ENCODE measurements at regions not wholly inside any gene's neighbourhood (a gene's known extent, or its start where the extent isn't known, plus 50 kb on each side); places are given as distances from the start of the nearest gene placed in this dataset.

- H3K27me3 ChIP-seq (ENCODE audit: insufficient read depth, low read length) = no peaks in the 10 kb centered on the region
- H3K79me2 ChIP-seq (ENCODE audit: insufficient read depth, low read length) = no peaks in the 10 kb centered on the region
- H3K9me3 ChIP-seq (ENCODE audit: control insufficient read depth in 1 of 2, insufficient read depth in 1 of 2, low read depth in 1 of 2, low read length in 2 of 2) = peaks cover 13 to 30% of the 10 kb centered on the region in 2 experiments; a peak in 2 of 4 replicates
- POLR2A ChIA-PET = no interaction called here
- H3K4me3 ChIP-seq (replicated peaks in 1 of 2; ENCODE audit: low read depth in 1 of 2, low read length in 2 of 2) = no peak overlapping the region
- H3K27ac ChIP-seq (ENCODE audit: low read depth, low read length) = no peak overlapping the region
- no peak for TF ChIP-seq ZNF274 (IDR thresholded peaks at IDR 0.05; ENCODE audit: low read depth, low read length)
- TF ChIP-seq CBX3 (IDR thresholded peaks at IDR 0.05; ENCODE audit: low read depth) = no peak
- no peak for TF ChIP-seq EGR1 (IDR thresholded peaks at IDR 0.05; ENCODE audit: low read depth)
- no peak for TF ChIP-seq EZH2 (IDR thresholded peaks at IDR 0.05)
- no peak for TF ChIP-seq CEBPB (IDR thresholded peaks at IDR 0.05; ENCODE audit: low read depth)
- no peaks in the 10 kb centered on the region for H3K4me1 ChIP-seq (ENCODE audit: control insufficient read depth in 1 of 2, insufficient read depth in 2 of 2, low read length in 2 of 2)
- no peak overlapping the region for H3K9ac ChIP-seq (ENCODE audit: low read length)
- CTCF ChIA-PET = no interaction called here
- no peaks in the 10 kb centered on the region for H4K20me1 ChIP-seq (ENCODE audit: insufficient read depth)
- no peak overlapping the region for H2AFZ ChIP-seq (ENCODE audit: low read depth, low read length, poor library complexity, severe bottlenecking)
- no peak overlapping the region for H3K4me2 ChIP-seq (ENCODE audit: low read length)
- ATAC-seq (no peak), DNase-seq (ENCODE audit: low read depth, low spot score) (no peak)
- no peaks in the 10 kb centered on the region for H3K36me3 ChIP-seq (ENCODE audit: control insufficient read depth in 1 of 2, insufficient read depth in 2 of 2, low read length in 2 of 2)
- no peaks in the 10 kb centered on the region for H3K9me2 ChIP-seq (ENCODE audit: insufficient read depth)
- RAD21 ChIA-PET (ENCODE audit: low non-redundant PET in 1 of 2, low total read pairs in 2 of 2, uncharacterized antibody in 2 of 2, unreplicated experiment in 2 of 2) = no interaction called here
- BruUV-seq (replicated peaks) = no TSS peak
- intact Hi-C loops (cut with micrococcal nuclease) = no loop called here
Measured at GRCh38 chr21:22649246-22649645, 1651.0 kb downstream of the NCAM2 start.

- Histone ChIP-seq H4K20me1 (ENCODE audit: insufficient read depth) (no peaks in the 10 kb centered on the region), H2AFZ (ENCODE audit: low read depth, low read length, poor library complexity, severe bottlenecking) (no peak overlapping the region), H3K9ac (ENCODE audit: low read length) (no peak overlapping the region), H3K36me3 (ENCODE audit: control insufficient read depth in 1 of 2, insufficient read depth in 2 of 2, low read length in 2 of 2) (no peaks in the 10 kb centered on the region), H3K4me3 (replicated peaks in 1 of 2; ENCODE audit: low read depth in 1 of 2, low read length in 2 of 2) (no peak overlapping the region), H3K27ac (ENCODE audit: low read depth, low read length) (no peak overlapping the region), H3K27me3 (ENCODE audit: insufficient read depth, low read length) (no peaks in the 10 kb centered on the region), H3K9me3 (ENCODE audit: control insufficient read depth in 1 of 2, insufficient read depth in 1 of 2, low read depth in 1 of 2, low read length in 2 of 2) (peaks cover 13 to 30% of the 10 kb centered on the region in 2 experiments; a peak in 2 of 4 replicates), H3K9me2 (ENCODE audit: insufficient read depth) (no peaks in the 10 kb centered on the region), H3K4me2 (ENCODE audit: low read length) (no peak overlapping the region), H3K4me1 (ENCODE audit: control insufficient read depth in 1 of 2, insufficient read depth in 2 of 2, low read length in 2 of 2) (no peaks in the 10 kb centered on the region), H3K79me2 (ENCODE audit: insufficient read depth, low read length) (no peaks in the 10 kb centered on the region)
- TF ChIP-seq SIN3A (IDR thresholded peaks at IDR 0.05; ENCODE audit: low read depth) (no peak), REST (IDR thresholded peaks at IDR 0.05; ENCODE audit: low read depth) (no peak), EZH2phosphoT487 (IDR thresholded peaks at IDR 0.05; ENCODE audit: borderline replicate concordance) (no peak), POLR2AphosphoS5 (IDR thresholded peaks at IDR 0.05; ENCODE audit: low read depth, low read length) (no peak), YY1 (IDR thresholded peaks at IDR 0.05; ENCODE audit: extremely low read depth, insufficient replicate concordance, low read depth, low read length) (no peak), TCF7L2 (IDR thresholded peaks at IDR 0.05; ENCODE audit: borderline replicate concordance, extremely low read depth, insufficient read depth, insufficient read length) (no peak), ELF1 (IDR thresholded peaks at IDR 0.05; ENCODE audit: borderline replicate concordance, low read depth) (no peak), ZFX (IDR thresholded peaks at IDR 0.05) (no peak), ZNF274 (IDR thresholded peaks at IDR 0.05; ENCODE audit: low read depth, low read length) (no peak), CBX3 (IDR thresholded peaks at IDR 0.05; ENCODE audit: low read depth) (no peak), SP1 (IDR thresholded peaks at IDR 0.05; ENCODE audit: low read depth) (no peak), ZBTB33 (IDR thresholded peaks at IDR 0.05; ENCODE audit: extremely low read depth, insufficient replicate concordance, low read length) (no peak), EGR1 (IDR thresholded peaks at IDR 0.05; ENCODE audit: low read depth) (no peak), RAD21 (IDR thresholded peaks at IDR 0.05; ENCODE audit: low read depth) (no peak), JUND (IDR thresholded peaks at IDR 0.05) (no peak), POLR2A (IDR thresholded peaks at IDR 0.05; ENCODE audit: borderline replicate concordance, extremely low read depth, insufficient read depth, insufficient read length) (no peak)
- ChIA-PET CTCF (no interaction called here), RAD21 (ENCODE audit: low non-redundant PET in 1 of 2, low total read pairs in 2 of 2, uncharacterized antibody in 2 of 2, unreplicated experiment in 2 of 2) (no interaction called here), POLR2A (no interaction called here)
- intact Hi-C loops (cut with micrococcal nuclease) = no loop called here
- no TSS peak for BruUV-seq (replicated peaks)
- ATAC-seq = no peak
- DNase-seq (ENCODE audit: low read depth, low spot score) = no peak
Measured at GRCh38 chr21:22650226-22650625, 1652.0 kb downstream of the NCAM2 start.

All from HCT116 (cell line).